HAP-1 (cell line): ENCODE measurements at regions not wholly inside any gene's neighbourhood (a gene's known extent, or its start where the extent isn't known, plus 50 kb on each side); places are given as distances from the start of the nearest gene placed in this dataset.

Source experiments
- DNase-seq, 2 experiments: peaks; one replicate each; pipeline ENCODE4 v3.0.0-alpha.2; 2016 to 2020; ENCODE audit warnings: low spot score in 2 of 2
- H3K27me3 ChIP-seq: fragments of 250-450 bp; sonication (Bioruptor Pico); 2 replicates; pipeline ENCODE4 v1.5.1; 2020; ENCODE audit warnings: low read depth, mild to moderate bottlenecking, moderate library complexity
- H3K36me3 ChIP-seq: fragments of 250-450 bp; sonication (Bioruptor Pico); replicated peaks from 2 replicates; pipeline ENCODE4 v1.5.1; 2020; ENCODE audit warnings: mild to moderate bottlenecking
- H3K4me1 ChIP-seq: fragments of 250-450 bp; sonication (Bioruptor Pico); 2 replicates; pipeline ENCODE4 v1.5.1; 2020; ENCODE audit warnings: mild to moderate bottlenecking
- H3K4me3 ChIP-seq: fragments of 250-450 bp; sonication (Bioruptor Pico); 2 replicates; pipeline ENCODE4 v1.5.1; 2020; ENCODE audit warnings: mild to moderate bottlenecking, moderate library complexity
- H3K9me3 ChIP-seq: fragments of 250-450 bp; sonication (Bioruptor Pico); 2 replicates; pipeline ENCODE4 v1.5.1; 2020; ENCODE audit warnings: mild to moderate bottlenecking, moderate library complexity
- in situ Hi-C: fragments of 300-500 bp; cut with MboI; formaldehyde crosslinking; loops from 3 replicates; pipeline ENCODE4 v1.14.3; 2020; ENCODE audit warnings: low sequenced_read_pairs, inconsistent platforms, mixed read lengths

DNA sequence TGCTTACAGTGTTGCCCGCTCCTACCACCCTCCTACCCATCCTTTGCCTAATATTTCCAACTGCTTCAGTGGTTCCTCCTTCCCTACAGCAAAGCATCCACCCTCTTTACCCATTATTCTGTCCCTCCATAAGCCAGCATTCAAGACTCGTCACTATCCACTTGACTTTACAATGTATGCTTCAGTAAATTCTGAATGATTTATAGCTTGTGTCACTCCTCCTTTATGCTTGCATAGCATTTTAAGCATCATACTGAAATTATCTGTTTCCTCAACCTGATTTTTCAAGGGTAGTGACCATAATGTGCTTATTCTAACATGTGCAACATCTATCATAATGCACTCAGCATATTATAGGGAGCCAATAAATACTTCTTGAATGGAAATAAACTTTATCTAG is 365.5 kb downstream of the RAB28 start:
- DNase-seq: no peak
- in situ Hi-C loops: no loop called here
- Histone ChIP-seq H3K27me3 (no peaks in the 10 kb centered on the region), H3K4me1 (no peaks in the 10 kb centered on the region), H3K36me3 (no peaks in the 10 kb centered on the region), H3K4me3 (no peak overlapping the region), H3K9me3 (no peaks in the 10 kb centered on the region)

DNA sequence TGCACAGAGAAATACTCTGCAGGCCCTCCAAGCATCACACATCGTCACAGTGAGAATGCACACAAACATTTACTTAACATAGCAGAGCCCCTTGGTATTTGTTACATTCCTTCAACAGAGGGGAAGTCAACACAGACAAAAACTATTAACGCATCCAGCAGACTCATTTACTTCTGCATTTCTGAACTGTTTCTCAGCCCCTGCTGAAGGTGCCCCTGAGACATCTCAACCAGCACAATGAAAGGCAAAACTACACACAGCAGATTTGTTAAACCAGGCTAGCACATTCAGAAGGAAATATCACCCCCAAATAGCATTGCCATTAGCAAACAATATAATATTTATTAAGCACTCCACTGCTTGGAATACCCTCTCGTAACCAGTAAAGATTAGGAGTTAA is 367.0 kb downstream of the RAB28 start:
- Histone ChIP-seq H3K4me1 (no peaks in the 10 kb centered on the region), H3K36me3 (no peaks in the 10 kb centered on the region), H3K9me3 (no peaks in the 10 kb centered on the region; the same call in 1 of the 2 replicates), H3K27me3 (no peaks in the 10 kb centered on the region), H3K4me3 (no peak overlapping the region)
- DNase-seq: no peak
- in situ Hi-C loops: no loop called here

DNA sequence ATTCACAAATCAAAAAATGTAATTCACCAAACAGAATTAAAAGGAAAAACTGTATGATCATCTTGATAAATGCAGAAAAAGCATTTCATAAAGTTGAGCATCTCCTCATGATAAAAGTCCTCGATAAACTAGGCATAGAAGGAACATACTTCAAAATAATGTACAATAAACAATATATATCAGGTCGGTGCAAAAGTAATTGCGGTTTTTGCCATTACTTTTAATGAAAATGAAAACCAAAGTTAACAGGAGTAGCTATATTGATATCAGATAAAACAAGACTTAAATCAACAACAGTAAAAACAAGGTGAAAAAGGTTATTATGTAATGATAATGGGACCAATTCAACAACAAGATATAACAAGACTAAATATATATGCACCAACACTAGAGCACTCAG is 372.1 kb downstream of the RAB28 start:
- in situ Hi-C loops: no loop called here
- Histone ChIP-seq H3K9me3 (no peaks in the 10 kb centered on the region; the same call in 1 of the 2 replicates), H3K27me3 (no peaks in the 10 kb centered on the region), H3K36me3 (no peaks in the 10 kb centered on the region), H3K4me3 (no peak overlapping the region), H3K4me1 (peaks cover 3% of the 10 kb centered on the region)
- no peak for DNase-seq

DNA sequence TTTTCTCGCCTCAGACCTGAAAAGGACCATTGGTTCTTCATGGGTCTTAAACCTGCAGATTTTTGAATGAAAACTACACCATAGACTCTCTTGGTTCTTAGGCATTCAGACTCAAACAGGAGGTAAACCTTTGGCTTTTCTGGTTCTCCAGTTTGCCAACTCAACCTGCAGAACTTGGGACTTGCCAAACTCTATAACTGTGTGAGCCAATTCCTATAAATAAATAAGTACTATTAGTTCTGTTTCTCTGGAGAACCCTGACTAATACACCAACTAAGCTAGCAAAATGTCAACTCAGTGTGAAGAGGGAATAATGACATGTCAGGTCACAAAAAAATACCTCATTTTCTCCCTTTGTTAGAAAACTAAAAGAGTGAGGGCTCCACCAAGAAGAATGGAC is 374.6 kb downstream of the RAB28 start:
- no peak for DNase-seq
- H3K36me3 ChIP-seq: no peaks in the 10 kb centered on the region
- H3K4me1 ChIP-seq: peaks cover 3% of the 10 kb centered on the region
- in situ Hi-C loops: no loop called here
- no peak overlapping the region for H3K4me3 ChIP-seq
- no peaks in the 10 kb centered on the region for H3K27me3 ChIP-seq
- H3K9me3 ChIP-seq: no peaks in the 10 kb centered on the region; the same call in 1 of the 2 replicates

DNA sequence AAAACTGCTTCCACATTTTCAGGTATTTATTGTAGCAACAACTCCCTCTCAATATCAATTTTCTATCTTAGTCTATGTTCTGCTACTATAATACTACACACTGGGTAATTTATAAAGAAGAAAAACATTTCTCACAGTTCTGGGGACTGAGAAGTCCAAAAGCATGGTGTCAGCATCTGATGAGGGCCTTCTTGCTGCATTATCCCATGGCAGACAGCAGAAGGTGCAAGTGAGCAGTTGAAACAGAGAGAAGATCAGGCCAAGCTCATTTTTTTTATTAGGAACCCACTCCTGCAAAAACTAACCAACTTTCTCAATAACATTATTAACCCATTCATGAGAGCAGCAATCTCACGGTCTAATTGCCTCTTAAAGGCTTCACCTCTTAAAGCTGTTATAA is 376.0 kb downstream of the RAB28 start:
- in situ Hi-C loops: no loop called here
- Histone ChIP-seq H3K36me3 (no peaks in the 10 kb centered on the region), H3K4me1 (peaks cover 3% of the 10 kb centered on the region), H3K27me3 (no peaks in the 10 kb centered on the region), H3K9me3 (no peaks in the 10 kb centered on the region; the same call in 1 of the 2 replicates), H3K4me3 (no peak overlapping the region)
- DNase-seq: no peak

DNA sequence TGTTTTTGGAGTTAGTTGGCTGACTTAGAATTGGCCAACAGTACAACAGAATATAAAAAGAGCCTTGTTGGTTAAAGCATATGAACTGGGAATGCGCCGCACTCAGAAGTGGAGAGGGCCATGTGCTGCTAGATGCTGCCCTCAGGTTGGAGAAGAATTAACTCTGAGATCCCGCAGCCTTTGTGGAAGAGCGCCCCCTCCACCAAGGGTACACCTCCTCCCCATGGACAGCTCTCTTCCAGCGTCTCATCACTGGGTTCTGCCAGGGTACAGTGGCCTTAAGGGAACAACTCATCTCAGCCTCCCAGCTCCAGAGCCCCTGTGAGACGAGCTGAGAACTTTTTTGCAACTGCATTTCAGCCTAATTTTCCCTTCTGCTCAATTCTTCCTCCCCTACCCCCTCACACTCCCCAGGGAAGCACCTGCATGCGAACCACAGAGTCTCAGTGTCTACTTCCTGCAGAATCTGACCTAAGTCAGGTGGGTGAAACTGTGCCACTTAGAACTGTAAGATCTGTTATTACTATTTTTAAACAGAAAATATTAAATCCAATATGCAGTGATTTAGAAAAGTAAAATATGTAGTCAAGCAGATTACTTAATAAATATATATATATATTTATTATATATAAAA is 380.6 kb downstream of the RAB28 start:
- no peaks in the 10 kb centered on the region for H3K27me3 ChIP-seq
- in situ Hi-C loops: no loop called here
- no peaks in the 10 kb centered on the region for H3K9me3 ChIP-seq
- H3K36me3 ChIP-seq: no peaks in the 10 kb centered on the region
- H3K4me3 ChIP-seq: no peak overlapping the region
- no peak for DNase-seq
- H3K4me1 ChIP-seq: no peaks in the 10 kb centered on the region

DNA sequence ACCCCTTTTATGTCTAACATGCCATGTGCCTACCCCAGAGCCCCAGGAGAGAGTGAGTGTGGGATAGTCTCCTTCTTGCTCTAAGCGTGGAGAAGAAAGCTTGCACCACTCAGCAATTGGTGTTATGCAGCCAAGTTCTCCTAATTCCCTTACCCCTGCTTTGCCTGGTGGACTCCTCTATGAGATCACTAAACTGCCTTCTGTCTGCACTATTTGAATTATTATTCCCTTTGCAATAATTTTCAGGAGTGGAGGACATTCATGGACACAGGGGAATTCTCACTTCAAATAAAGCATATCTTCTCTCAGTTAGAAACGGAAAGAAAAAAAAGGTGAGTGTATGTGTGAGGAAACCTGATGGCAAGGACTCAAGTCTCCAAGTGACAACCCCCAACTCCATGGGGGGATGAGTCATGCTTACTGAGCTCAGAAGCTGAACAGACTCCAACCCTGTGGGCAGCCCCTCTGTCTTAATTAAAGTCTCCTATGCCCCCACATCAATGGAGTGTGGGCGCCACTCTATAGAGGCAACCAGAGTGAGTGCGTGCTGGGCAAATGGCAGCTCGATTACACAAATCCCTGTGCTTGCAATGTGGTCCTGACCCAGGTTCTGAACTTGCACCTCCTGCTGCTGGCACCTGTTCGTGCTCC is 381.9 kb downstream of the RAB28 start:
- Histone ChIP-seq H3K27me3 (no peaks in the 10 kb centered on the region), H3K4me3 (no peak overlapping the region), H3K4me1 (no peaks in the 10 kb centered on the region), H3K36me3 (no peaks in the 10 kb centered on the region), H3K9me3 (no peaks in the 10 kb centered on the region)
- DNase-seq: no peak
- in situ Hi-C loops: no loop called here

DNA sequence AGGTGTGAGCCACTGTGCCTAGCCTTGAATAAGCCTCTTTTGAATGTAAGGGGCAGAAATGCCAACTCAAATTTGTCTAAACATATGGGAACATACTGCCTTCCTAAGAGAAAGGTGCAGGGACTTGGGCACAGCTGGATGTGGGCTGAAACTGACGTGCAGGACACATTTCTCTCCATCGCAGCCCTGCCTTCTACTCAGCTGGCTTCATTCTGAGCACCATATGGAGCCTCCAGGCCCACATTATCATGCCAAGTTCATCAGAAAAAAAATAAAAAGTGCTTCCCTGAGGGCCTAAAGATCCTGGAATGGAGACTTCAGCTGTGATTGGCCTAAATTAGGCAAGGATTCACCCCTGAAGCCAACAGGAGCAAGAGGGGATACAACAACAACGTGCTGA is 386.2 kb downstream of the RAB28 start:
- Histone ChIP-seq H3K4me3 (no peak overlapping the region), H3K27me3 (no peaks in the 10 kb centered on the region), H3K36me3 (no peaks in the 10 kb centered on the region), H3K4me1 (no peaks in the 10 kb centered on the region), H3K9me3 (no peaks in the 10 kb centered on the region)
- in situ Hi-C loops: no loop called here
- no peak for DNase-seq

DNA sequence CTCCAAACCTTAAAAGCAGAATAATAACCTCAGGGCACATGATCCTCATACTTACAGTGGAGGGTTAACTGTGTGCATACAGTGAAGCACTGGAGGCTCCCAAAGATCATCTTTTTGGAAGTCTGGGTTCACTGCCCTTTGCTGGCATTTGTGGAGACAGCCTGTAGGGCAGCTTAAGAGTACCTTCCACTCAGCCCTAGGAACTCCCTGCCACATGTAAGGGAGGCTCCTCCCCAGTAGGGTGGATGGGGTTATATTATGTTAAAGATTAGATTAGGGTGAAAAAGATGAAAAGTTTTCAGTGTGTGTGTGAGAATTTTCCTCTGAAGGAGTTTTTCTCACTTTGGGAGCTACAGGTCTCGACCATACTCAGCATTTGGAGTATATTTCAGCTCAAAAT is 388.4 kb downstream of the RAB28 start:
- no peaks in the 10 kb centered on the region for H3K36me3 ChIP-seq
- no peaks in the 10 kb centered on the region for H3K9me3 ChIP-seq
- in situ Hi-C loops: no loop called here
- no peaks in the 10 kb centered on the region for H3K4me1 ChIP-seq
- no peak overlapping the region for H3K4me3 ChIP-seq
- H3K27me3 ChIP-seq: no peaks in the 10 kb centered on the region
- no peak for DNase-seq

DNA sequence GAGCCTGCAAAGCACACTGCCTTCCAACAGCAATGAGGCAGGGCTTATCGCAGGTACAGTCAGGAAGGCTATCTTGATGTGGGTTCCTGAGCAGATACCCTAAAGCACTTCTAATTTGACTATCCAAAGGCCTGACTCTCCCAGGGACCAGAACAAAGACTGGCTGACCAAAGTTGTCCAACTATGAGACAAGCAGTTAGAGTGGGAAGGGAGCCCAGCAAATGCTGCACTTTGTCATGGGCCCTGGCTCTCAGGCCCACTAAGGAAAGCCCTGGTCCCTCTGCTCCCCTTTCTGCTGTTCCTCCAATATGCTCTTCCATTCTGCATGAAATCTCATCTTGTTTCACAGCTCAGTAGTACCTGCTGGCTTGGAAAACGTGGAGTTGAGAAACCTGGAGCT is 391.0 kb downstream of the RAB28 start:
- no peaks in the 10 kb centered on the region for H3K27me3 ChIP-seq
- no peaks in the 10 kb centered on the region for H3K36me3 ChIP-seq
- H3K4me1 ChIP-seq: no peaks in the 10 kb centered on the region
- no peaks in the 10 kb centered on the region for H3K9me3 ChIP-seq
- H3K4me3 ChIP-seq: no peak overlapping the region
- in situ Hi-C loops: no loop called here
- no peak for DNase-seq

DNA sequence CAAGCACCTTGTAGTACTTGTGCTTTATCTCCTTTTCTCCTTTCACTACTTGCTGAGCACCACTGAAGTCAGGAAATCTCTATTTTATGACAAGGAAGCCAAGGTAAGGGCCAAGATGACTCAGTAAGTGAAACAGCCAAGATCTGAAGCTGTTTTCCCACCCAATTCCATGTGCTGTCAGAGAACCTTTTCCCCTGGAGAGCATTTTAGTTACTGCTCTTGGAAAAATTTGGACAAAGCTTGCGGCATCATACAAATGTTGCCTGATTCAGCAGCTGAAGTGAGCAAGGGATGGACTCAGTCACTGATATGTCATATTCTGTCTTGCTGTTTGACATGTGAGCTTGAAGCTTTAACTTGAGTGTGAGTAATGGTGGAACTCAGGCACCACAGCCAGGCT is 391.4 kb downstream of the RAB28 start:
- no peak for DNase-seq
- Histone ChIP-seq H3K27me3 (no peaks in the 10 kb centered on the region), H3K4me1 (no peaks in the 10 kb centered on the region), H3K36me3 (no peaks in the 10 kb centered on the region), H3K9me3 (no peaks in the 10 kb centered on the region), H3K4me3 (no peak overlapping the region)
- in situ Hi-C loops: no loop called here

DNA sequence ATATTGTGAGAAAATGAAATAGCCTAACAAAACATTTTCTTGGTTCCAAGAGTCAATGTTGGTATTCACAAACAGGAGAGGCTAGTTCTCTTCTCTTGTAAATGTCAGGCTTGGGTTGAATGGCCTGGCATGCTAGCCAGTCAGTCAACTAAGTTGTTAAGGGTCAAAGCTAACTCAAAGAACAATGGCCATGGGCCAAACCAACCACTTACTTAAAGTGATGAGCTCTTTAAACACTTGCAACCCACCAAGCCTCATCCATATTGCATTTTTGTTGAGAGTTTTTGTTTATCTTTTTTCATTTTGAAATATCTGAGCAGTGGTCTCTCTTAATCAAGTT is 394.5 kb downstream of the RAB28 start:
- Histone ChIP-seq H3K27me3 (no peaks in the 10 kb centered on the region), H3K9me3 (no peaks in the 10 kb centered on the region), H3K36me3 (no peaks in the 10 kb centered on the region), H3K4me1 (no peaks in the 10 kb centered on the region), H3K4me3 (no peak overlapping the region)
- no peak for DNase-seq
- in situ Hi-C loops: no loop called here

DNA sequence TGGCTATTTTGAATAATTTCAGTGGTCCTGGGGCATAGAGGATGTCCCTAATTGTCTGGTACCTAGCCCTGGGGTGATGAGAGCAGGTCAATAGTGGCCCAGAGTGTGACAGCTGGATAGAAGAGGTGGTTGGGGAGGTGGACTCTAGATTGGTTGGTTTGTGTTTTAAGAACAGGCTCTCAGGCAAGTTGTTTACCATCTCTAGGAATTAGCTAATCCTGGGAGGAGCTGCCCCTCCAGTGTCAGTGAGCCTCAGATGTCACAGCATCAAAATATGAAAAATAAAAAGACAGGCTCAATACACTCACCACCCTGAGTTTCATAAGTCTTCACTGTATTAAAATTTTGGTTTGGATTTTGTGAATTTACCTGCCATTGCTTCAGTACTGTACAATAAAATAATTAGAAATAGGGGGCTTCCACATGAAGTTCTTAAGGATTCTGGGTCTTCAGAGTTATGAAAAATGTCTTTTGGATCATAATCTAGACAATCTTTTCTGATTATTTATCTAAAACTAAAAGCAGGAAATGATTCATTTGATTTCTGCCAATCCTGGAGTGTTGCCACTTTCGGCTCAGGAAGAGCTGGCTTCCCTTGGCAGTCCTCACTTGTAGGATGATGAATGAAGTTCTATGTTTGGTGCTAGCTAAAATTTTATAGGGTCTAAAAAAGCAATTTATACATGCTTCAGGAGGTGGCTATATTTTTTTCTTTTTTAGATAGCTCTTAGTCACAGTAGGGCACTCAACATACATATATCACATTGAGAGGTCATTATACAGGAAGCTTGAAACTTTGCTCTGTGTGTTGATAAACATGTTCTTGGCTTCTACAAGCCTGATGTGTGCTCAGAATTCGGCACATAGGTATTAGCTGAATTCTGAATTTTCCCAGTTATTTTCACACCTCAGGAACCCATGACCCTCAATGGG is 395.1 kb downstream of the RAB28 start:
- Histone ChIP-seq H3K4me1 (no peaks in the 10 kb centered on the region), H3K27me3 (no peaks in the 10 kb centered on the region), H3K4me3 (no peak overlapping the region), H3K9me3 (no peaks in the 10 kb centered on the region), H3K36me3 (no peaks in the 10 kb centered on the region)
- DNase-seq: no peak
- in situ Hi-C loops: no loop called here

DNA sequence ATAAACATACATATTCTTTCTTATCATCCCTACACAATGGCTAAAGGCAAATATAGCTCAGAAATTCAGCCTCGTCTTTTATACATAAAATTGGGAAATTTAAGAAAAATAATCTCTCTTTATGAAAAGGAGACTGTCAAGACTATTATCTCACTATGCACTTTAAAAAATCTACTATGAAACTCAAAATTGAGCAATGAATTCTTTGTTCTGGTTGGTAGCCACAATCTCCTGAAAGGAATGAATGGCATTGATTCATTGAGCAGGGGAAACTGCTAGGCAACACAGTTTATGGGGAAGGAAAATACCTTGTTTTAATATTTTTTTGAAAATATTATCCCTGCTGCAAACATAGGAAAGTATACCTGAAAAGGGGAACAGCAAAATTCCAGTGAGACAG is 397.1 kb downstream of the RAB28 start:
- in situ Hi-C loops: no loop called here
- no peak for DNase-seq
- Histone ChIP-seq H3K4me3 (no peak overlapping the region), H3K9me3 (peaks cover 3% of the 10 kb centered on the region), H3K4me1 (no peaks in the 10 kb centered on the region), H3K27me3 (no peaks in the 10 kb centered on the region), H3K36me3 (no peaks in the 10 kb centered on the region)
